ENCODE measurements at regions not wholly inside any gene's neighbourhood (a gene's known extent, or its start where the extent isn't known, plus 50 kb on each side); places are given as distances from the start of the nearest gene placed in this dataset.
A peak's percentile ranks its signal among the peaks of the same experiment; 100 is the strongest.

- DNase-seq (ENCODE audit: low read depth in 1 of 2, low spot score in 1 of 2), result no peak
- TF ChIP-seq CTCF (IDR thresholded peaks at IDR 0.05; ENCODE audit: low read depth, low read length), result no peak
- Histone ChIP-seq H3K9me3 (ENCODE audit: low read depth) (no peaks in the 10 kb centered on the region), H3K36me3 (no peaks in the 10 kb centered on the region), H3K4me1 (ENCODE audit: low read depth) (no peaks in the 10 kb centered on the region), H3K4me3 (no peak overlapping the region), H3K27me3 (no peaks in the 10 kb centered on the region), H3K27ac (no peak overlapping the region)
Observed at GRCh38 chr13:106187101-106187500, 348.4 kb downstream of the EFNB2 start.

GRCh38 chr13:106186366-106187030 is 349.0 kb downstream of the EFNB2 start:
- Histone ChIP-seq H3K27ac (no peak overlapping the region), H3K9me3 (ENCODE audit: low read depth) (no peaks in the 10 kb centered on the region), H3K27me3 (no peaks in the 10 kb centered on the region), H3K4me3 (no peak overlapping the region), H3K4me1 (ENCODE audit: low read depth) (no peaks in the 10 kb centered on the region), H3K36me3 (no peaks in the 10 kb centered on the region)
- TF ChIP-seq CTCF (IDR thresholded peaks at IDR 0.05; ENCODE audit: low read depth, low read length), result no peak
- DNase-seq (ENCODE audit: low read depth in 1 of 2, low spot score in 1 of 2), result no peak

- Histone ChIP-seq H3K9me3 (ENCODE audit: low read depth) (no peaks in the 10 kb centered on the region), H3K4me3 (no peak overlapping the region), H3K27ac (no peak overlapping the region), H3K36me3 (no peaks in the 10 kb centered on the region), H3K27me3 (no peaks in the 10 kb centered on the region), H3K4me1 (ENCODE audit: low read depth) (no peaks in the 10 kb centered on the region)
- DNase-seq (ENCODE audit: low read depth in 1 of 2, low spot score in 1 of 2), result no peak
- no peak for TF ChIP-seq CTCF (IDR thresholded peaks at IDR 0.05; ENCODE audit: low read depth, low read length)
Observed at GRCh38 chr13:106184790-106185189, 350.7 kb downstream of the EFNB2 start.

- H3K4me3 ChIP-seq, result no peak overlapping the region
- no peaks in the 10 kb centered on the region for H3K9me3 ChIP-seq (ENCODE audit: low read depth)
- no peak overlapping the region for H3K27ac ChIP-seq
- H3K36me3 ChIP-seq, result no peaks in the 10 kb centered on the region
- no peak for TF ChIP-seq CTCF (IDR thresholded peaks at IDR 0.05; ENCODE audit: low read depth, low read length)
- H3K27me3 ChIP-seq, result no peaks in the 10 kb centered on the region
- no peaks in the 10 kb centered on the region for H3K4me1 ChIP-seq (ENCODE audit: low read depth)
- DNase-seq (ENCODE audit: low read depth in 1 of 2, low spot score in 1 of 2), result no peak
Observed at GRCh38 chr13:106183410-106184065, 351.9 kb downstream of the EFNB2 start.

GRCh38 chr13:106182404-106182803 is 353.1 kb downstream of the EFNB2 start:
- Histone ChIP-seq H3K4me3 (no peak overlapping the region), H3K27me3 (no peaks in the 10 kb centered on the region), H3K27ac (no peak overlapping the region), H3K36me3 (no peaks in the 10 kb centered on the region), H3K9me3 (ENCODE audit: low read depth) (no peaks in the 10 kb centered on the region), H3K4me1 (ENCODE audit: low read depth) (no peaks in the 10 kb centered on the region)
- no peak for TF ChIP-seq CTCF (IDR thresholded peaks at IDR 0.05; ENCODE audit: low read depth, low read length)
- peak in 1 of 2 donors; percentile 89 for DNase-seq (ENCODE audit: low read depth in 1 of 2, low spot score in 1 of 2)

Measured in cardiac muscle cell (in vitro differentiated cells and primary cell).